ENCODE measurements at regions not wholly inside any gene's neighbourhood (a gene's known extent, or its start where the extent isn't known, plus 50 kb on each side); places are given as distances from the start of the nearest gene placed in this dataset.

DNA sequence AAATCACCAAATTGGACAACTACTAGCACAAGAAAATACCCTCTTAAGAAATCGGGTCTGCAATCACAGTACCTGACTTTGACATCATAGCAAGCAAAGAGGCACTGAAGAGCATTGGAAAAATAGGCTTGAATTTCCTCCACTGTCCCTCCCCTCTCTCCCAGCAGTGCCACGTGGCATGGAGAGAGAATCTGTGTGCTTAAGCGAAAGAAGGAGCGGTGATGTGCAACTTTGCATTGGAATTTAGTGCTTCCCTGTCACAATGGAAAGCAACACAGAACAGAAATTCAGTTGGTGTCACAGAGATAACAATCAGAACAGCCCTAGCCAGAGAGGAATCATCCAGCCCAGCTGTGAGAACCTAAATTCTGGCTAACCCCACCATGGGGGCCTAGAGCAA, 207.5 kb upstream of the SLITRK3 start:
- no peak for TF ChIP-seq EZH2phosphoT487 (IDR thresholded peaks at IDR 0.05; ENCODE audit: low read depth)
- TF ChIP-seq, protein P1, sequence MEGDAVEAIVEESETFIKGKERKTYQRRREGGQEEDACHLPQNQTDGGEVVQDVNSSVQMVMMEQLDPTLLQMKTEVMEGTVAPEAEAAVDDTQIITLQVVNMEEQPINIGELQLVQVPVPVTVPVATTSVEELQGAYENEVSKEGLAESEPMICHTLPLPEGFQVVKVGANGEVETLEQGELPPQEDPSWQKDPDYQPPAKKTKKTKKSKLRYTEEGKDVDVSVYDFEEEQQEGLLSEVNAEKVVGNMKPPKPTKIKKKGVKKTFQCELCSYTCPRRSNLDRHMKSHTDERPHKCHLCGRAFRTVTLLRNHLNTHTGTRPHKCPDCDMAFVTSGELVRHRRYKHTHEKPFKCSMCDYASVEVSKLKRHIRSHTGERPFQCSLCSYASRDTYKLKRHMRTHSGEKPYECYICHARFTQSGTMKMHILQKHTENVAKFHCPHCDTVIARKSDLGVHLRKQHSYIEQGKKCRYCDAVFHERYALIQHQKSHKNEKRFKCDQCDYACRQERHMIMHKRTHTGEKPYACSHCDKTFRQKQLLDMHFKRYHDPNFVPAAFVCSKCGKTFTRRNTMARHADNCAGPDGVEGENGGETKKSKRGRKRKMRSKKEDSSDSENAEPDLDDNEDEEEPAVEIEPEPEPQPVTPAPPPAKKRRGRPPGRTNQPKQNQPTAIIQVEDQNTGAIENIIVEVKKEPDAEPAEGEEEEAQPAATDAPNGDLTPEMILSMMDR (IDR thresholded peaks at IDR 0.05; ENCODE audit: low read depth, low read length): no peak

Measured in OCI-LY3 (cell line).